ENCODE measurements at regions not wholly inside any gene's neighbourhood (a gene's known extent, or its start where the extent isn't known, plus 50 kb on each side); places are given as distances from the start of the nearest gene placed in this dataset.

DNA sequence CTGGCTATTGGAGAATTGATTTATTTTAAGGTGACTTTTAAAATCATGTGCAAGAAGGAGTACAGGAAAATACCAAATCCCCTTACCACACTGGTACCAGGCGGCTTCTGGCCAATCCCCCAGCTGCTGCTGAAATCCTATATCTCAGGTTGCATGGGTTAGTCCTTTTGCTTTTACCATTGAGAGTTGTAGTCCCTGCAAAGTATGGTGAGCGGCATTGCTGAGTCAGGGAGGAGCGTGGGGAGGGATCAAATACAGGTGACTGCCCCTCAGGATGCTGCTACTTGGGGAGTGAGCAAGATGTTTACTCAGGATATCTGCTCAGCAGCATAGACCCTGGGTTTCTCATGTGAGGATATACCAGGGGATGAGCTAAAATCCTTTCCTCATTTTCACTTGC lies 131.9 kb upstream of the STAC start:
- DNase-seq: no peak
- in situ Hi-C loops (cut with HindIII; ENCODE audit: low pct_ligation_motif_present, low sequenced_read_pairs): no loop called here
- Histone ChIP-seq H3K27me3 (replicated peaks) (no peaks in the 10 kb centered on the region), H3K4me3 (ENCODE audit: low read depth, low read length) (no peak overlapping the region), H3K27ac (no peak overlapping the region), H3K36me3 (replicated peaks) (no peaks in the 10 kb centered on the region)
- TF ChIP-seq, protein P1, sequence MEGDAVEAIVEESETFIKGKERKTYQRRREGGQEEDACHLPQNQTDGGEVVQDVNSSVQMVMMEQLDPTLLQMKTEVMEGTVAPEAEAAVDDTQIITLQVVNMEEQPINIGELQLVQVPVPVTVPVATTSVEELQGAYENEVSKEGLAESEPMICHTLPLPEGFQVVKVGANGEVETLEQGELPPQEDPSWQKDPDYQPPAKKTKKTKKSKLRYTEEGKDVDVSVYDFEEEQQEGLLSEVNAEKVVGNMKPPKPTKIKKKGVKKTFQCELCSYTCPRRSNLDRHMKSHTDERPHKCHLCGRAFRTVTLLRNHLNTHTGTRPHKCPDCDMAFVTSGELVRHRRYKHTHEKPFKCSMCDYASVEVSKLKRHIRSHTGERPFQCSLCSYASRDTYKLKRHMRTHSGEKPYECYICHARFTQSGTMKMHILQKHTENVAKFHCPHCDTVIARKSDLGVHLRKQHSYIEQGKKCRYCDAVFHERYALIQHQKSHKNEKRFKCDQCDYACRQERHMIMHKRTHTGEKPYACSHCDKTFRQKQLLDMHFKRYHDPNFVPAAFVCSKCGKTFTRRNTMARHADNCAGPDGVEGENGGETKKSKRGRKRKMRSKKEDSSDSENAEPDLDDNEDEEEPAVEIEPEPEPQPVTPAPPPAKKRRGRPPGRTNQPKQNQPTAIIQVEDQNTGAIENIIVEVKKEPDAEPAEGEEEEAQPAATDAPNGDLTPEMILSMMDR (IDR thresholded peaks at IDR 0.05; ENCODE audit: low read depth, low read length, missing control alignments): no peak

DNA sequence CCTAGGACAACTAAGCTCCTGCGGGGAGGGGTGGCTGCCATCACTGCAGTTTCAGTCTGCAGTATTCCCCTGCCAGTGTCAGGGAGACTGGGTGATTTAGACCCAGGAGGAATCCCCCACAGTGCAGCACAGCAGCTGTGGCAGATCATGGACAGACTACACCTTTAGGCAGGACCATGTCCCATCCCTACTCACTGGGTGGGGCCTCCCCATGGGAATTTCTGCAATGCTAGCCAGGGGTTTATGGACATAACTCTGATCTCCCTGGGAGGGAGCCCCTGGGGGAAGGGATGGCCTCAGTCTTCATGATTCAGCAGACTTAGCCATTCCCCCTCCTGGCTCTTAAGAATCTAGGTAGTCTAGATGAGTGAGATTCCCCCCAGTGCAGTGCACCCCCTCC lies 130.1 kb upstream of the STAC start:
- no peak for DNase-seq
- H3K4me3 ChIP-seq (ENCODE audit: low read depth, low read length): no peak overlapping the region
- H3K36me3 ChIP-seq (replicated peaks): no peaks in the 10 kb centered on the region
- TF ChIP-seq, protein P1 (IDR thresholded peaks at IDR 0.05; ENCODE audit: low read depth, low read length, missing control alignments): no peak
- H3K27ac ChIP-seq: no peak overlapping the region
- H3K27me3 ChIP-seq (replicated peaks): no peaks in the 10 kb centered on the region
- in situ Hi-C loops (cut with HindIII; ENCODE audit: low pct_ligation_motif_present, low sequenced_read_pairs): no loop called here

DNA sequence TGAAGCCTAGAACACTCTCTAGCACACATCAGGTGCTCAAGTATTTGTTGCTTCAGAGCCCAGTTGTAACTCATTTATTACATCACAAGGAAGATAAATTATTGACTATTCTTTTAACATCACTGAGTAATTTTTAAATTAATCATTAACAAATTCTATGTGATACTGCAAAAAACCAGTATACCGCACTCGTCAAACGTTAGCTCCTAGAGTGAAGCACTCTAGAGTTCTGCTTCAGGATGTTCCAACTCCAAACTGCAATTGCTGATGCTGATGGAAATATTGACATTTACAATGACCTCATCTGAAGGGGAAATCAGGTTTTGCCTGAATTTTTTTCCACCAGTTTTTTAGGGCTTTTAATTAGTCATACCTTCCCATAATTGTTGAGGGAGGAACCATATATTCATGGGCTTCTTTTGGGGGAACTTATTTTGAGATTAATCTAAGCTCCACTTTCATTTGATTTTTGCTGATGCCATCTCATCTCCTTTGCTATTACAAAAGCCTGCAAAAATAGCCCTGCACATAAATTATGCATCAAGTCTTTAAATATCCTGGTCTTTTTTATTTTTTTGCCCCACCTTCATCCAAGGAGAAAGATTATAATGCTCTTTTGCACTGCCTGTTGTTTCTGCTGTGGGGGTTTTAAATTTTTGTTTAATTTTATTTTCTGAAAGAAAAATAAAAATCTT lies 123.0 kb upstream of the STAC start:
- H3K36me3 ChIP-seq (replicated peaks): no peaks in the 10 kb centered on the region
- DNase-seq: no peak

DNA sequence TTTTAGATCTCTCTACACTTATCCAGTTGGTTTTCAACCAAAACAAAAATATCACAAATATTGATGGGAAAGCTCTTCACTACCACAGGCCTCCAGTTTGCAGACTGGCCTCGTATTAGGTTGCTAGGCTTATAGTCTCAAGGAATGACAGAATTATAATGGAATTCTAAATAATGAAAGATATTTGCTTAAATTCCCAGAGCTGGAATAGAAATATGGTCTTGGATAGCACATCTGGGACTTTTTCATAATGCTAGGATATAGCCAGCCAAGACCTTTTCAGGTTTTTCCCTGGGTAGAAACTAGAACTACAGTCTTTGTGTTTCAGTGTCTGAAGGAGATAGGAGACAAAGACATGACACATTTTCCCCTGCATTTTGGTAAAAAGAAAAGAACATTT lies 121.9 kb upstream of the STAC start:
- TF ChIP-seq, protein P1 (IDR thresholded peaks at IDR 0.05; ENCODE audit: low read depth, low read length, missing control alignments): no peak
- no peaks in the 10 kb centered on the region for H3K36me3 ChIP-seq (replicated peaks)
- H3K4me3 ChIP-seq (ENCODE audit: low read depth, low read length): no peak overlapping the region
- no peak for DNase-seq
- H3K27ac ChIP-seq: no peak overlapping the region
- in situ Hi-C loops (cut with HindIII; ENCODE audit: low pct_ligation_motif_present, low sequenced_read_pairs): no loop called here
- no peaks in the 10 kb centered on the region for H3K27me3 ChIP-seq (replicated peaks)

More for the DNA sequence above, 123.0 kb upstream of the STAC start:
- Histone ChIP-seq H3K27ac (no peak overlapping the region), H3K27me3 (replicated peaks) (no peaks in the 10 kb centered on the region), H3K4me3 (ENCODE audit: low read depth, low read length) (no peak overlapping the region)
- in situ Hi-C loops (cut with HindIII; ENCODE audit: low pct_ligation_motif_present, low sequenced_read_pairs): no loop called here
- TF ChIP-seq, protein P1 (IDR thresholded peaks at IDR 0.05; ENCODE audit: low read depth, low read length, missing control alignments): no peak

DNA sequence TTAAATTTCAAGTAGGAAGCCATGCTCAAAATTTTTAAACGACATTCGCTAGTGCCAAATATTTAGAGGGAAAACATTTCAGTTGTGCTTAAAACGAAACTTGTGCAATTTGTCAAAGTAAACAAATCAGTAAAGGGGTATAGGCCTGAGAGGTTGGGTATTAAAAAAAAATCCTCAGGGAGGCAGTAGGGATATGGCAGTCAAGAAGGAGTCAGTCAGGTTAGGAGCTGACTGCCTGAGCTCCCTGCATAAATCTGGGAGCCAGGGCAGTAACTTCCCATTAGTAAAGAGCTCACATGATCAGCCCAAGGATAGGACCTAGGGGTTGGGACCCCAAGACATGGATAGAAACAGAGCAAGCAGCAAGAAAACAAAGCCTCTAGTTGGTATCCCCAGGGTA lies 120.7 kb upstream of the STAC start:
- no peak overlapping the region for H3K4me3 ChIP-seq (ENCODE audit: low read depth, low read length)
- H3K27ac ChIP-seq: no peak overlapping the region
- TF ChIP-seq, protein P1 (IDR thresholded peaks at IDR 0.05; ENCODE audit: low read depth, low read length, missing control alignments): no peak
- DNase-seq: no peak
- no peaks in the 10 kb centered on the region for H3K27me3 ChIP-seq (replicated peaks)
- no peaks in the 10 kb centered on the region for H3K36me3 ChIP-seq (replicated peaks)
- in situ Hi-C loops (cut with HindIII; ENCODE audit: low pct_ligation_motif_present, low sequenced_read_pairs): no loop called here

DNA sequence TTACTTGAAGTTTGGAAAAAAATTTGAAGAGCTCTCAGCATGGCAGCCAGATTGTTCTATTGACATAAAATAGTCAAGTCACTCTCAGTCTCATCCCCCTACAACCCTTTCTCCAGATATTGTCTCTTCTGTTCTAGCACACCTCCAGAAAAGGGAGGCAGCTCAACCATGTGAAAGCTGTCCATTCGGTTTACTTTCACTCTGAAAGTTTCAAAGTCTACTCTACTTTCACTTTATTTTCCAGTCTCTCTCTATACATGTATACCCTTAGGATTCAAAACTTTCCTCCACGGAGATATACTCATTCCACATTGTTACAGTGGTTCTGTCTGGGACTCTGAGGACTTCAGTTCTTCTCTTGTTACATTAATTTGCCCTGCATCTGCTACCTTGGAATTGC lies 111.0 kb upstream of the STAC start:
- TF ChIP-seq, protein P1 (IDR thresholded peaks at IDR 0.05; ENCODE audit: low read depth, low read length, missing control alignments): no peak
- DNase-seq: no peak
- Histone ChIP-seq H3K36me3 (replicated peaks) (no peaks in the 10 kb centered on the region), H3K27ac (no peak overlapping the region), H3K4me3 (ENCODE audit: low read depth, low read length) (no peak overlapping the region), H3K27me3 (replicated peaks) (no peaks in the 10 kb centered on the region)
- in situ Hi-C loops (cut with HindIII; ENCODE audit: low pct_ligation_motif_present, low sequenced_read_pairs): no loop called here

Measured in brain microvascular endothelial cell (primary cell).